GM18508 (cell line): ENCODE measurements at regions not wholly inside any gene's neighbourhood (a gene's known extent, or its start where the extent isn't known, plus 50 kb on each side); places are given as distances from the start of the nearest gene placed in this dataset.

ENCODE experiments used
- ATAC-seq: cut with Tn5 transposase; IDR thresholded peaks from one replicate; pipeline ENCODE4 v1.9.1; 2021; ENCODE audit warnings: moderate number of reproducible peaks; ENCODE audit not compliant: insufficient read depth, unreplicated experiment

GRCh38 chr5:120073722-120074121 lies 390.4 kb upstream of the PRR16 start:
- no peak for ATAC-seq

DNA sequence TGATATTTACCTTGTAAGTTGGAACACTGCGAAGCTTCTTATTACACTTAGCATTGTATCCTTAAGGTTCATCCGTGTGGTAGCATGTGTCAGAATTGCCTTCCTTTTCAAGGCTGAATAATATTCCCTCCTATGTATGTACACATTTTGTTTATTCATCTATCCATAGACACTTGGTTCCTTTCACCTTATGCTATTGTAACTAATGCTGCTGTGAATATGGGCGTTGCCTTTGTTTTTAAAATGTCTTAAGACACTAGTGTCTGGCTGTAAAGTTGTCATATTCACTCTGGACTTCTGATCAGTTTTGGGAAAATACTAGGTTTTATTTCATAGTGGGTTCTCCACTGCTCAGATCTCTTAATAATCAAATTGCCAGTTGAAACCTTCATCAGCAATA lies 383.3 kb upstream of the PRR16 start:
- ATAC-seq, result no peak

GRCh38 chr5:120082316-120083068 lies 381.6 kb upstream of the PRR16 start:
- ATAC-seq, result no peak

DNA sequence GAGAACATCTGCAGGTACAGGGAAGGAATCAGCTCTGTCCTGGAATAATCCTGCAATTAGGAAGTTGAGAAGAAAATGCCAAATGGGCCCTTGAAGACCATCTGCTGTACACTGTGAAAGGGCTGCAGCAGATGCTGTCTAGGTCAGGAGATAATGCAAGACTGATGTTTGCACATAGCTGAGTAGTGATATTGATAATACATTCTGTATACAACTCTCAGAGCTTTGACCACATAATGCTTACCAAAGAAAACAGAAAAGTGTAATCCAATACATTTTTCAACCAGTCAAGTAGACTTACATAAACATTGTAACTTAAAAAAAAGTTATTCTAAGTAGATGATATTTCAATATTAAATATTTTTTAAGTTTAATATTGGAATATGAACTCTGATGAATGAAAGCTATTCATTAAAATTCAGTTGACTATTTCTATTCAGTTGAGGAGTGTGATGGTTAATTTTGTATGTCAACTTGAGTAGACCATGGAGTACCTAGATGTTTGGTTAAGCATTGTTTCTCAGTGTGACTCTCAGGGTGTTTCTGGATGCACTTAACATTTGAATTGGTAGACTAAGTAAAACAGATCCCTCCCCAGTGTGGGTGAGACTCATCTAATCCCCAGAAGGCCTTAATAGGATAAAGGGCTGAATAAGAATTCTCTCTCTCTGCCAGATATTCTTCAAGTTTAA lies 380.1 kb upstream of the PRR16 start:
- ATAC-seq, result no peak

GRCh38 chr5:120084543-120084870 lies 379.6 kb upstream of the PRR16 start:
- ATAC-seq, result no peak

DNA sequence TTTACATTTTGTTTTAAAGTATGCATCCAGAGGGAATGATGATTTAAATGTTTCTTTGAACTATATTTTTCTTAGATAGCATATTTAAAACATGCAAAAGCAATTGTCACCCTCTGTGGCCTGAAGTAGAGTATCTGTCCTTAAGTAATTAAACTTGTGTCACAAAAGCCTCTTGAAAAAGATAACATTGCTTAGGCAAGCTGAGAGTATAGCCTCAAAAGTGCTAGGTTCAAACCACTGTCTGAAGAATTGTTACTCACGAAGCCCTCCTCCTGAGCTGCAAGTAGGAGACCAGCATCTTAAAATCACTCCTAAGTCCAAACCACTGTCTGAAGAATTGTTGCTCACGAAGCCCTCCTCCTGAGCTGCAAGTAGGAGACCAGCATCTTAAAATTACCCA lies 378.0 kb upstream of the PRR16 start:
- no peak for ATAC-seq

DNA sequence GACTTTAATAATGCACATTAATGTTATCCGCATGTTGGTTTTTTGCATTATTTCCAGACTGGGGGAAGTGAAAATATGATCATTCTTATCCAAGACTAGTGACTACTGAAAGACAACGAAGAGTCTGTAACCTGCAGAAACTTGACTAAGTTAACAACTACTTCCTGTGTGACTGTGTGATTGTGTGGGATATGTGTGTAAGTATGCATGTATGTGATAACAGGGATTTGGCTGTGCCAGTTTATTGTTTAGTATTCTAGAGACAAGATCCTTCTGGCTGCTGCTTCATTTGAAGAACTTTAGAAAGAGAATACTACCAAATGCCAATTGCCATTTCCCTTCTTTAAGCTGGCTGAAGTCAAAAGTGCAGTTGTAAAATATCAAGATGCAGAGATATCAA lies 375.7 kb upstream of the PRR16 start:
- ATAC-seq, result no peak

- ATAC-seq, result no peak
These were observed 375.3 kb upstream of the PRR16 start for GRCh38 chr5:120088836-120089235.

- ATAC-seq, result no peak
These were observed 372.6 kb upstream of the PRR16 start for GRCh38 chr5:120091376-120091948.

DNA sequence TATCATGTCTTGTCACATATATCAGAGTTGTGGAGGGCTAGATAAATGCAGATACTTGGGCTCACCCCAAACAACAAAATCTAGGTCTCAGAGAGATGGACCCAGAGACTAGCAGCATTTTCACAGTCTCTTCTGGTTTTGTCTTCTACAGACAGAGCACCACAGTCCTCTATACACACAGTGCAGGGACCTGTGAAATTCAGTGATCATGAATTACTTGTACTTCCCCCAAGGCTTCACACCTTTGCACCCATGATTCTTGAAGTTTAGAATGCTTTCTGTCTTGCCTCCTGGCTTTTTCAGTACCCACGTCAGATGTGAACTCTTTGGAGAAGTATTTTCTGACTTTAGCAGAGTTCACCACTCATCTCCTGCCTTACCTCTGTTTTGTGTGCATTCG lies 371.5 kb upstream of the PRR16 start:
- ATAC-seq, result no peak

DNA sequence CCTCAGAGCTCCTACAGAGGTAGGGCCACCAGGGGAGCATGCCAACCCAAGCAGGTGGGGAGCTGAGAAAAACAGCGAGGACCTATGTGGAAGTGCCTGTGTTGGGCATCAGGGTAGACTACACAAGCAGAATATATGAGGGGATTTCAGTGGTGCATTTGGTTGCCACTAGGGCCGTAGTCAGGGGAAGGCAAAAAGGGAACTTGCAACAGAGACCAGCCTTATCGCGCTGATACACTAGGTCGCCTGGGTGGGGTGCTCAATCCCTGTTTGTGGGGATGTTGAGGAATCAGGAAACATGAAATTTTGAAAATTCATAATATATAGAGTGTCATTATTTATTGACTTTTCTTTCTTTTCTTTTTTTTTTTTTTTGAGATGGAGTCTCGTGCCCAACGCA lies 370.9 kb upstream of the PRR16 start:
- ATAC-seq, result no peak

GRCh38 chr5:120096413-120096812 lies 367.7 kb upstream of the PRR16 start:
- no peak for ATAC-seq

DNA sequence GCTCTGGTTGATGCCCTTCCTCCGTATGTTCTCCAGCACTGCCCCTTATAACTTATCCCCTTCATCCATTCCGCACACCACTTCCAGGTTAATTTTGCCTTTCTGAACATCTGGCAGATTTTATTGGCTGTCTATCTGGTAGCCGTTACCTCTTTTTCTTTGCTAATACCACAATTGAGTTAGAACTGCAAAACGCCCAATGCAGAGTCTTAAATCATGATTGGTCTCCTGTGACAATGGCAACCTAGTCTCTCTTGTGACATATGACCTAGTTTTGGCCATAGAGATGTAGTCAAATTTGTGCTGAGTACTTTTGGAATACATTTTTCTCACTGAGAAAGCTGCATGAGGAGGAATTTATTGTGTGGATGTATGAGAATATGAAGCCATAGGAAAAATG lies 365.7 kb upstream of the PRR16 start:
- ATAC-seq, result no peak

DNA sequence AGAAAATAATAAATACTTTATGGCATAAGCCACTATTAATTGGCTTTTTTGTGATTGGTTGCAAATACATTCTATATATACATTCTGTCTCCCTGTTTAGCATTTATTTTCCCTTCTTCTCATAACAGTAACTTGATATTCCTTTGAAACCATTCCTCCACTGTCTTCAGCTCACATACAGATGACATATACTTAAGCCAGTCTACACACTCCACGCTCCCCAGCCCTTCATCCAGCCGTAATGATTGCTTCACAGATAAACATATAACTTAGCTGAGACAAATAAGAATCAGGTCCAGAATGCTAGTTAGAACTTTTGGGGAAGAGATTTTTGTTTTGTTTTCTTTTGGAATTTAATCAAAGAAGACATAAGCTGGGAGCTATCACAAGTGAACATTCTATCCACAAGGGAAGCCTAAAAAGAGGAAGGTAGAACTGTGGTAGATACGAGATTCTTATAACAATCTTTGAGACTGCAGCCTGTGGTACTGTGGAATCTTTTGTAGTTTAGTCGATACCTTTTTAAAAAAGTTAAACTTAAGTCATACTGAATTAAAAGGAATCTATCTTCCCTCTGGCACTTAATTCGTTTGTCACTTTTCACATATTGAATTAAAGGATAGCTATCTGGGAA lies 365.1 kb upstream of the PRR16 start:
- ATAC-seq, result no peak

DNA sequence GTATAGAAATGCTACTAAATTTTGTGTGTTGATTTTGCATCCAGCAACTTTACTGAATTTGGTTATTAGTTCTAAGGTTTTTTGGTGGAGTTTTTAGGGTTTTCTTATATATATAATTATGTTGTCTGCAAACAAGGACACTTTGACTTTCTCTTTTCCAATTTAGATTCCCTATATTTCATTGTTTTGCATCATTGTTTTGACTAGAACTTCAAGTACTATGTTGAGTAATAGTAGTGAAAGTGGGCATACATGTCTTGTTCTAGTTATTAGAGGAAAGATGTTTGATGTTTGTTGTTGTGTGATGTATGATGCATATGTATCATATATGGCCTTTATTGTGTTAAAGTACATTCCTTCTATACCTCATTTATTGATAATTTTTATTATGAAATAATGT lies 362.3 kb upstream of the PRR16 start:
- ATAC-seq, result no peak

GRCh38 chr5:120103495-120103894 lies 360.6 kb upstream of the PRR16 start:
- ATAC-seq, result no peak

- ATAC-seq, result no peak
These were observed 357.1 kb upstream of the PRR16 start for GRCh38 chr5:120106912-120107525.

GRCh38 chr5:120108586-120109248 lies 355.4 kb upstream of the PRR16 start:
- no peak for ATAC-seq

GRCh38 chr5:120122703-120123102 lies 341.4 kb upstream of the PRR16 start:
- ATAC-seq, result no peak

DNA sequence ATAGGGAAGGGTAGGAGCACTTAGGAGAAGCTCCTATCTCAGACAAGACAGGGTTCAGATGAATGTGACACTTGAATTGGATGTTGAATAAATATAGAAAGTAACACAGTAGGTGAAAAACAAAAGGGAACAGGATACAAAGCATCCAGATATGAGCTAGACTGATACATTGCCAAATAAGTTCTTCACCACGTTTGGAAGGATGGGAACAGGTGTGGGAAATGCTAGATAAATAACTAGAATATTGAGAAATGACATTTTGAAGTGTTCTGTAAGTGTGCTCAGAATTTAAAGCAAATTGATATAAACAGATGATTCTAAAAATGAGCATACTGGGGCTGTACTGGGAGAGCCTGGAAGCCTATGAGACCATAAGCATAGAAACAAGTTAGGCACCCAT lies 340.1 kb upstream of the PRR16 start:
- no peak for ATAC-seq
